ENCODE measurements at regions not wholly inside any gene's neighbourhood (a gene's known extent, or its start where the extent isn't known, plus 50 kb on each side); places are given as distances from the start of the nearest gene placed in this dataset.

GRCh38 chr5:176740131-176740701 lies 70.1 kb upstream of the UNC5A start:
- TF ChIP-seq CTCF (IDR thresholded peaks at IDR 0.05): no peak
- no peak for TF ChIP-seq POLR2A (IDR thresholded peaks at IDR 0.05)

All from right lobe of liver (tissue), 4 donors.